NCI-H82 (cell line): ENCODE measurements at regions not wholly inside any gene's neighbourhood (a gene's known extent, or its start where the extent isn't known, plus 50 kb on each side); places are given as distances from the start of the nearest gene placed in this dataset.
"Not testable (repeated sequence)": the region's sequence is repeated elsewhere in the genome, so short reads cannot be mapped to it uniquely, and the experiment has no call there.

Experiments
- DNase-seq: peaks from one replicate; lab custom pipeline; 2025; lab: John Stamatoyannopoulos, UW

DNA sequence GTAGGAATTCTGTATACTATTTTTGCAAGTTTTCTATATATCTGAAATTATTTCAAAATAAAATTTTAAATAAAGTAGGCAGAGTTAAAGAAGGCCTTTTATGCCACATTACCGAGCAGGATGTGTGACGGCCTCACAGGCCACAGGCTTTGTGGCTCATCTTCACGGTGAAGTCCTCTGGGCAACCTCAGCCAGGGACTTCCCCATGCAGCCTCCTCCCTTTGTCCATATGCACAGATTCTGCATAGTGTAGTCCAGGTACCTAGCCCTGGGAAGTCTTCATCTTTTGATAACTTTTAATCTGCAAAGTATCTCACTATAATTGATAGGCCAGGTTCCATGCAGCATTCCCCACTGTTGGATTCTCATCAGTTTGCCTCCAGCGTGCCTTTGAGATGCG, 62.8 kb downstream of the ARHGAP11B start:
- DNase-seq, result not testable (repeated sequence)

DNA sequence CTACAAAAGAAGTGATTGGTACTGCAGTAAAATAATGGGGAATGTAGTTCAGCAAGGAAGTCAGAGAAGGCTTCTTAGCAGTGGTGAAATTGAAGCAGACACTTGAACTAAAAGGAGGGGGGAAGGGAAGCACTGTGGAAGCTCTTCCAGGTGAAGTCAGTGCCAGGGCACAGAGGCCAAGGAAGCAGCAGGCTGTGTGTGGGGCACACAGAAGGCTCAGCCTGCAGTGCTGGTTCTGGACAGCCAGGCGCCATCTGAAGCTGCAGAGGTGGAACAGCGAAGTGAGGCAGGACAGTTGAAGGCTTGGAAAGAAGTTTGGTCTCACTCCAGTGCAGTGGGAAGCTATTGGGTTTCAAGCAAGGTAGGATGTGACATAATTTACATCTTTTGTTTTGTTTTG, 64.2 kb downstream of the ARHGAP11B start:
- not testable (repeated sequence) for DNase-seq

DNA sequence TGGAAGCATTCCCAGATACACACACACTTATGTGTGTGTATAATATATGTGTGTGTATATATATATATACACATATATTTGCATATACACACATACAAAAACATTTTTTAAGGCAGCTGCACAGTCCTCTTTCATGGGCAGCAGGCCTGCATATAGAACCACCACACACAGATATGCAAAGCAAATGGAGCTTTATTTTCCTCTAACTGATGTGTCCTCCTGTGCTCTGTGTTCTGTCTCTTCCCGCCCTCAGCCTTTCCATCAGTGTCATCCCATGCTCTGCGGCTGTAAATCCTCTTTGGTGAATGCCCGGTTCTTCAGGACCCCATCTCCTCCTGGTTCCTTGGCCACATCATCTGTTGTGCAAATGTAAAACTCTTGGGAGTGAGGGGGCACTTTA, 69.9 kb downstream of the ARHGAP11B start:
- not testable (repeated sequence) for DNase-seq

DNA sequence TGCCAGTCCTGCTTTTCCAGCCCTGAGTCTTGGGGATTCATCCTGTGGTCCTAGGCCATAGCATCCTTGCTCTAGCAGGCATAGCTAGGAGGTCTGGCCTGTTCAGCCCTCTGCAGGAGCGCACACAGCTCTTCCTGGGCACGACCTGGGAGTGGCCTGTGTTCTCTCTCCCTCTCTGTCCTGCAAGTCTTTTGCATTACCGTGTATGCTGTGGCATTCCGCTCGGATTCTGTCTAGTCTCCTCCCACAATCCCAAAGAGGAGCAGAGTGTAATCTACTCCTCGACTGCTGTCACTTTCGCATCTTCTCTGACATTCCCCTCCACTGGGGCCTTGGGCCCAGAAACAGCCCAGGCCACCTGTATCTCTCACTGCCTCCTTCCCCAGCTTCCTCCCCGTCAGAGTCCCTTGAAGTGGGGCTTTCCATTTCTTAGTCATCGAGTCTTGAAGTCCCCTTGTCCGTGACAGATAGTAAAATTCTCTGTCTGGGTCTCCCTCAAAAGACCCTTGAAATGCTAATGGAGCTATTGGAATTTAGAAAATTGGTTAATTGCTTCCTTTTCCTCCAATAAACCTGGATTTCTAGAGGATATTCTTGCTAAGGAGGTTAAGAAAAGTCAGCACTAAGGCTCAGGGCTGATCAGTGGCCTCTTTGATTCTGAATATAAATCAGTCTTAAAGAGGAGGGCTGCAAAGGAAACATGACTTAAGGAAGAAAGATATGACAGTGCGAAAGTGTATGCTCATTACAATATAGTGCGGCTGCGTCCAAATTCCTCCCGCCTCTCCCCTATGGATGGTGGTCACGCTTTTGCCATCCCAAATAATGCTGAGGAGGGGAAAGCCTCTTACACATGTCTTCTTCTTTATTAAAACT, 70.7 kb downstream of the ARHGAP11B start:
- DNase-seq, result not testable (repeated sequence)

DNA sequence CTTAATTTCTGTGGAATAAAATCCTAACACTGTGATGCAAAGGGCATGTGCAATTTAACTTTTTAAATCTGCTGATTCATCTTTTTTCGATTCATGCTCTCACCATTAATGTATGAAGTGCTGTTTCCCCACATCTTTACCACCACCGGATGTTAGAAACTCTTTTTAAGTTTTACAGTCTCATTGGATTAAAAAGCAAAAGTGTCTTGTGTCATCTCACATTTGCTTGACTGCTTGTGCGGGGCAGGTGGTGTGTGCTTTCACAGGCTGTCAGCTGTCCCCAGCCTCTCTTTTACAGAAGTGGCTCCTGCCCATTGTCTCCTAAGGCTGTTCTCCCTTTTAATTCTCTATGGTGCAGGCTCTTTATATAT, 71.4 kb downstream of the ARHGAP11B start:
- DNase-seq, result not testable (repeated sequence)

DNA sequence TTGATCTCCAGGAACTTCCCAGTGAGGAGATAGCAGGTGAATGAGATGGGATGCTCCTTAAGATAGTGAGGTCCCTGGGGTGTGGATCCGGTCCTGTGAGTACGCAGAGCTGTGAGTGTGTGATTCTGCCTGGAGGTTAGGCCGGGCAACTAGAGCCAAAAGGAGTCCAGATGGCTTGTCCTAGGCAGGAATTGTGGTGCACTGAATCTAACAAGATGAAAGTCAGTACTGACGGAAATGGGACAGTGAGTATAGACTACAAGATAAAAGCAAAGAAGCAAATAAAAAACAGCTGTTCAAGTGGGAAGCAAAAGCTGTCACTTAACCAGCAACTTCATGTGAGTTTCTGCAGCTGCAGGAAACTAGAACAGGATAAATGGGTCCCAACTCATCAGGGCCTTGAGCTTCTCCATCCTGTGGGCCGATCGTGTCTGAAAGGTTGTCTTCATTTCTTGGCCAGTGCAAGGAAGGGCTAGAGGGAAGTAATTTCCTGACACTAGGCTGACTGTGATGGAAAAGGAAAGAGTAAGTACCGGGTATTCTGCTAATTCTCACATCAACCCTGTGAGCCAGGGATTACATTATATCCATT, 74.2 kb downstream of the ARHGAP11B start:
- not testable (repeated sequence) for DNase-seq

DNA sequence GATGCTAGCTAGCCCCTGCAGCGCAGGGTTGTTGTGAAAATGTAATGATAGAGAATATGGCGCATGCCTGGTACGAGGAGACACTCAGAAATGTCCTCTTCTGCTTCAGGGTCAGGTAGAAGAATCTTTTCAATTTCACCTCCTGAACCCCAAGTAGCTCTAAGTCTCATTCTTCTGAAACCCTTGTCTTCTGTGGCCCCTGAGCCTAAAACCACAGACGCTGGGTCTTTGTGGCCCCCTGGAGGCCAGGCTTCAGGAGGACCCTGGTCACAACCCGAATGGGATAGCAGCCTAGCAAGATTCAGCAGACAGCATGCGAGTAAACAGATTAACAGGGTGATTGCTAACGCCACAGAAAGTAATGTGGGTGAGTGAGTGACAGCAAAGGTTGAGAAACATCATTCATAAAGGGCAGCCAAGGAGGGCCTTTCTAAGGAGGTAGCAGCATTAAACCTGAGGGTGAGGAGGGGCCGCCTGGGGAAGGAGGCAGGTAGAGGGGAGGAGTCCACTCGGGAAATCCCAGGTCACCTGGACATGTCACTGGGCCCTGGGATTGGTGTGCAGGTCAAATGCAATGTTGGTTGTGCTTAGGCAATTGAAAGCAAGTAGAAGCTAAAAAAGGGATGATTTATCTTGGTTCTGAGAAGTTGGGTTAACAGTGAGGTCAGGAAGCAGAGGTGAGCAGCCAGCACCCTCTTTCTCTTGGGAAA, 82.2 kb downstream of the ARHGAP11B start:
- not testable (repeated sequence) for DNase-seq

DNA sequence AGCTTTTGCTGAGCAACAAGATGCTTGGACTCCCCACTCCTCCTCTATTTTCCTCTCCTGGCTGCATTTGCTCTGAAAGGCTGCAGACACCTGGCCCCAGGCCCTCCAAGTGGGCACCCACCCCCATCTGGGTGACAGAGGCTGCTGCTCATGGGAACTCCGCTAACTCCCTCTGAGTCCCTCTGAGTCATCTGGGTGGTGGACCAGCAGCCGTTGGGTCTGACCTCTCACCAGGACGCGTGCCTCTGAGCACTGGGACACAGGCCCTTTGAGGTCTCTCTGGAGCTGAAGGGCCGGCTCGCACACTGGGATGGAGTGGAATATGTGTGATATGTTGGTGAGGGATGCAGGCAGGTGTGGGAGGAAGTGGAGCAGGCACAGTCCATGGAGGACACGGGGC, 82.9 kb downstream of the ARHGAP11B start:
- DNase-seq, result not testable (repeated sequence)

DNA sequence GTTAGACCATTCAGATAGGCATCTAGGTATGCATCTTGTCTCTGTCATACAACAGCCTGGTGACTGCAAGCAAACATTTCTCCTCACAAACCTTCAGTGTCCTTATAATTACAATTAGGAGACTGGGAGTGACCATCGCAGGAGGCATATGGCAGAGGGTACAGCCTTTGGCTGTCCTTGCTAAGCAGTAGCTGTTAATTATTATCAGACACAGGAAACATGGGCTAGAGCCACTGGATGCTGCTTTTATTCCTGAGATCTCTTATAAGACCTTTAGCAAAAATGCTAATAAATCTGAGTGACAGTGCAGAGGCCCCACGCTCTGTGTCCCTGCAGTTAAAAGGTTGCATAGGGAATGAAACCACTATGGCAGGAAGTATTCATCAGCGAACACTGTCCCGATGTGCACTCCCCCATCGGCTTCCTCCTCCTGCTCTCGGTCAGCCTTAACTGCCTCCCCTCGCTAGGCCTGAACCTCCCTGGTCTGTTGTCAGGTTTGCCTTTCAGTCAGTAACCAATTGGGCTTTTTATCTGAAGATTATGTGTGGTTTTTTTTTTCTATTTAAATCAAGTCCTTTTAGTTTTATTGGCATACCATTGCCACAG, 92.2 kb downstream of the ARHGAP11B start:
- not testable (repeated sequence) for DNase-seq

DNA sequence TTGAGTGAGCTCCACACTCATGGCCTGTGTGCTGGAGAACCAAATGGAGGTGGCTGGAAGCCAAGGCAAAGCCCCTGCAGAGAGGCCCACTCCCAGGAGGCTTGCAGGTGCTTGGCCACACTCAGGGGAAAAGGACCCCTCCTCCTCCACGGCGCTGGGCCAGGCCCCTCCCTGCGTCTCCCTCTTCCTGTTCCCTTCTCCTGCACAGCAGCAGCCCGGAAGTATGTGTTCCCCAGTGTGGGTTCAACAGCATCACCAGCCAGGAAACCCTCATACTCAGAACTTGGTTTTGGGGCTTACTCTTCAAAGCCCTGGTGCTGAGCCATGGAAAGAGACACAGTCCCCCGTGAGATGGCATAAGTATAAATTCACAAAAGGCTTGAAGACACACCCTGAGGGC, 93.4 kb downstream of the ARHGAP11B start:
- DNase-seq, result not testable (repeated sequence)

DNA sequence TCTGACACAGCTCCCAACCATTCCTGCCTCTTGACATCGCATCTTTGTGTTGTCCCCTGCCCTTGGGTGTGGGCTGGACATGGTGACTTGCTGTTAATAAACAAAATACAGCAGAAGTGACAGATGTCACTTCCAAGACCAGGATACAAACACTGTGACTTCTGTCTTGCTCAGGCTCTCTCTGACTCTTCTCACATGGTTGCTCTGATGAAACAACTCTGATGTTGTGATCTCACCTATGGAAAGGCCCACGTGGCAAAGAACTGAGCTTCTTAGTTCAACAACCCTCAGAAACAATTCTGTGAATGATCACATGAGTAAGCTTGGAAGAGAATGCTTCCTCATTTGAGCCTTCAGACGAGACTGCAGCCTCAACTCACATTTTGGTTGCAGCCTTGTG, 94.9 kb downstream of the ARHGAP11B start:
- DNase-seq, result not testable (repeated sequence)

DNA sequence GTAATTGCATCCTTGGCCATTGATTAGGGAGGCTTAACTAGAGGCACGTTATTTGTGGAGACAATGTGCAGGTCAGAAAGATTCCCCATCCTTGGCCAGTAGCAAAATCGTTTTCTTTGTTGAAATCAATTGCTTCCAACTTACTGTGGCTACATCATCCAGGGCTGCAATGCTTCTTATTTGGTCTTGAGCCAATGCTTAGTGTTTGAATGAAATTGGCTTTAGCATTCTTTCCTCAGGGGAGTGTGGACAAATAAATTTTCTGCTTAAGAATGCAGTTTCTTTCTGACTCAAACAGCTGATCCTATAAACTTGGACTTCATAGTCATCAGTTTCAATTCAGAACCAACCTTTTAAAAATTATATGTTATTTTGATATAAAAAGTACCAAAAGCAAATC, 95.6 kb downstream of the ARHGAP11B start:
- DNase-seq, result not testable (repeated sequence)

DNA sequence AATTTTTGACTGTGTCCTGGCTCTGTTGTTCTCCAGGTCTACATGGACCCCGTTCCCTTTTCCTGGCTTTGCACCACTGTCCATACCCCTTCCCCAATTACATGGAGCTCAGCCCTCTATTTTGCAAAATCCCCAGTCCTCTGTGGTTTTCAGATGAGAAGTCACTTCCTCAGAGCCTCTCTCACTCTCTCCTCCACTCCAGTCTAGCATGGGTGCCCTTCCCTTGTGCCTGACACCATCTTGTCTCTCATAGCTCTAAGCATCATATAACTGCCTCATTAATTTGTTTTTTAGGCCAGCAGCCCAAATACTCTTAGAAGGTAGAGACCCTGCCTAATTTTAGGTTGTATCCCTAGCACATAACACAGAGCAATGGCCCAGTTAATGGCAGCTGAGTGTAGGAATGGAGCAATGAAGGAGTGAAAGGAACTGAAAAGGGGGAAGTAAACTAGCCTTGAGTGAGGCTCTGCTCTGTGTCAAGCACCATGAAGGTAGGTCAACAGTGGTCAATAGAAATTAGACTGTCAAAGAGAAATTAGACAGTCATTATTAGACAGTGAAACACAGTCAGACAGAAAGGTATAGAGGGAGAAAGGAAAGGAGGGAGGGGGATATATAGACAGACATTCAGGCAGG, 97.7 kb downstream of the ARHGAP11B start:
- DNase-seq, result not testable (repeated sequence)

DNA sequence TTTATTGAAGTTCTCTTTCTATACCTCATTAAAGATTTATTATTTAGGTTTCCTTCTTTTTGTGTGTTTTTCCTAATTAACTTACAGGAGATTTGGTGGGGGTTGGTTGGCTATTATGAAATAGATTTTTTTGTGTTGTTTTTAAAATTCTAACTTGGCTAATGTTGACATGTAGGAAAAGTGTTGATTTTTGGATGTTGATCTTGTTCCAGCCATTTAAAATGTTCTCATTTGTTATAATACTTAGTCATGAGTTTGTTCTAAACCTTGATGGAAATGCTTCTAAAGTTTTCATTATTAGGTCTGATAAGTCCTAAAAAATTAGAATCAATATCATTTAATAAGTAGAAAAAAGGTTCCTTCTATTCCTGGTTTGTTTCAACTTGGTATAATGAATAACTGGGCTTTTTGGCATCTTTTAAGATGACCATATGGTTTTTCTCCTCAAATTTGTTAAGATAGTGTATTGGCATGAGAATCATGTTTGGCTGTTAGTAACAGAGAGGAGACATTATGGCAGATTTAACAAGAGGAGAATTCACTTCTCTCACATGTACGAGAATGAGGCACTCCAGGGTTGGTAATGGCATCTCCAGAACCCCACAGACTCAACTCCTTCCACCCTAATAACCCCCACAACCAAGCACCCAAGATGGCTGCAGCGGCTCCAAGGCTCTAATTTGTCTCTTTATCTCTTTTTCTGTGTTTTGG, 104.1 kb downstream of the ARHGAP11B start:
- DNase-seq, result not testable (repeated sequence)

DNA sequence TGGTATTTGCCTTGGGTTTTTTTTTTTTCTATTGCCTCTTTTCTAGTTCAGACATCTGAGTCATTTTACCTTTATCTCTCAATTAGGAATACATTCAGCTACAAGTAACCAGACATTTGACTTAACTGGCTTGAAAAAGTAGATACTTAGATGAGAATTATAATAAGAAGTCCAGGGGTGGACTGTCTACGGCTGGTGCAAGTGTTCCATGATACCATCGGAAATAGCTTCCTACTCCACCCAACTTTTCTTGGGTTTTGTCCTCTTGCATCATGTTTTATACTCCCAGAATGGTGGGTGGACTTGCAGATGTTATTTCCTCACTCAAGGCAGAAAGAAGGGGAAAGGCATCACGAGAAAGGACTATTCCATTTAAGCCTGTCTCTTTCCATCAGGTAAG, 104.7 kb downstream of the ARHGAP11B start:
- DNase-seq, result not testable (repeated sequence)

DNA sequence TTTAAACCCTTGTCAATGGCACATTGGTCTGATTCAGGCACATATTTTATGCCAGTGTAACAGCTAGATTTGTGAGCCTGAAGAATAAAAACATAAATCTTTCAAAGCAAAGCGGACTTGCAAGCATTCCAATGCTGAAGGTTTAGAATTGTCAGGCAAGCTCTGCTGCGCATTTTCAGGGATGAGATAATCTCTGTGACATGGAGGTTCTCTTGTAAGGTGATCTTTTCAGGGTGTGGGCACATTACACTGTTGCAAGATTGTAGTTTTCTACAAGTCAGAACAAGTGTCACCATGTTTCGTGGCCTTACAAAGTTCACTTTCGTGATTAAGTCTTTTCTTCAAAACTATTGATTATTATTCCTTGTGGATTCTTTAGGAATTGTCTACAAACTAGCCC, 106.2 kb downstream of the ARHGAP11B start:
- not testable (repeated sequence) for DNase-seq

DNA sequence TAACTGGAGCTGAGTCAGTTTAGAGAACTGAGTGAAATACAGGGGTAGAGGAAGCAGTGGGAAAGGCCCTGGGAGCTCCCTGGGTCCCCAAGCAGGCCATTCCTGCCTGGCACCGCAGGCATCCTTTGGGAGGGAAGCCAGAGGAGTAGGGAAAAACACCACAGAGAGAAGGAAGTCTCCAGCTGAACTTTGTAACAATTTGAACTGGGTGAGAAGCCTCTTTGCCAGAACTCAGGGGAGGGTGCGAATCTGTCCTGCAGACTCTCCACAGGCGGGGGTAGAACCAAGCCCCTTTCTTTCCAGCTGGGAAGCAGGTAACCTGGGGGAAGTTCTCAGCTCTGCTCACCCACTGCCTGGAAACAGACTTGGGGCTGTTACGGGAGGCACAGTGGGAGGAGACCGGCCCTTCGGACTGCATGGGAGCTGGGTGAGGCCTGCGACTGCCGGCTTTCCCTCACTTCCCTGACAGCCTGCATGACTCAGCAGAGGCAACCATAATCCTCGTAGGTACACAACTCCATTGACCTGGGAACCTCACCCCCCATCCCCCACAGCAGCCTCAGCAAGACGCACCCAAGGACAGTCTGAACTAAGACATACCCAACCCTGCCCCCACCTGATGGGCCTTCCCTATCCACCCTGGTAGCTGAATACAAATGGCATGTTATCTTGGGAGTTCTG, 110.1 kb downstream of the ARHGAP11B start:
- not testable (repeated sequence) for DNase-seq

DNA sequence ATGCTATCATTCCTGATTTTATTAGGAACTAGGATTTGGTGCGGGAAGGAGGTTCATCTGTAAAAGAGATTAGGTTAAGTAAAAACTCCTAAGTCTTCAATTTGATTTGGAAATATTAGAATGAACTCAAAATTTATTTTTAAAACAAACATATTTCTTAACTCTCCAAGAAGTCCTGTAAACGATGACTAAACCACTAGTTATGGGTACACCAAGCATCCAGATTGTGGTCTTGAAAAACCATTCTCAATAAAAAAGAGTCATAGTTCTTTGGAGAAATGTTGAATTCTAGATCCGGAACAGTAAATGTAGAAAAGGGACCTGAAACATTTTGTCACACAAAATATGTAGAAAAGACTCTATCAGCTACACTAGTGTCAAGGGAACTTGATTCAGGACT, 116.9 kb downstream of the ARHGAP11B start:
- not testable (repeated sequence) for DNase-seq

DNA sequence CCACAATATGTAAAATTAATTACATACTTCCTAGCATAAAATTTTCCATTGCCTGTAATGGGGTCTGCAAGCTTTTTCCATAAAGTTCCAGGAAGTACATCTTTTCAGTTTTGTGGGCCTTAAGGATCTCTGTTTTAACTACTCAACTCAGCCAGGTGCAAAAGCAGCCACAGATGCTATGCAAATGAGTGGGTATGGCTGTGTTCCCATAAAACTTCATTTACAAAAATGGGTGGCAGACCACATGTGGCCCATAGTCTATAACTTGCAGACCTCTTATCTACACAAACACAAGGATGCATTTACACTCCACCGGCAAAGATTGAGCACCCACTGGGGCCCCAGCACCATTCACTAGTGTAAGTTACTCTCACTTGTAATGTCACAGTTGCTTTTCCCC, 123.1 kb downstream of the ARHGAP11B start:
- not testable (repeated sequence) for DNase-seq

DNA sequence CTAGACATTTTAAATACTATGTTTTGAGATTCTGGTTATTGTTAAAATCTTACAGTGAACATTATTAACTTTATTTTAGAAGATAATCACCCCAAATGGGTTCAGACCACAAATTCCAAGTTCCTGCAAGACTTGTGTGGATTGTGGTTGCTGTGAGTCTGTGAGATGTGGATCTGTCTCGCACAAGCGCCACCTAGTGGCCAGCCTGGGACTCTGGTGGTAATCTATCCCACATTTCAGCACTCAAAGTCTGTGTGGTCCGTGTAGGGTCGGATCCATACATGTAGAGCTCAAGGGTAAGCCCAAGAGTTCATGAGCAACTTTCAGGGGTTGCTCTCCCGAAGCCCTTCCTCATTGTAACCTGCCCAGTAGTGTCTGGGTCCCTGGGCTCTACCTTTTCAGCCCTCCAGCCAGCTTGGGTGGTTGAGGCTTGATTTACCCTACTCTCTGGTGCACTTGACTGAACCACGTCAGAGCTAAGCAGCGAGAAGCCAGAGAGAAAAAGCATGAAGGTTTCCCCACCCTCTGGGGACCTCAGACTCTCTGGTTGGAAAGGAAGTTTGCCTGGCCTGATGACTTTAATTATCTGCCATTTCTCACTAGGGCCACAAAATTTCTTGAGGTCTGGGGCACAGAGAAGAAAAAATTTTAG, 129.2 kb downstream of the ARHGAP11B start:
- DNase-seq, result not testable (repeated sequence)
